HEK293 (cell line): ENCODE measurements at regions not wholly inside any gene's neighbourhood (a gene's known extent, or its start where the extent isn't known, plus 50 kb on each side); places are given as distances from the start of the nearest gene placed in this dataset.

Experiments
- CTCF ChIA-PET: fragments of 350-600 bp; formaldehyde crosslinking; extraction: SDS; loops from one replicate; lab custom pipeline; 2021; ENCODE audit warnings: antibody characterized with exemption; lab: Yijun Ruan, JAX
- POLR2A ChIA-PET: fragments of 300-600 bp; formaldehyde crosslinking; extraction: SDS; loops from one replicate; lab custom pipeline; 2020; ENCODE audit warnings: antibody characterized with exemption, inconsistent platforms; lab: Yijun Ruan, JAX
- H3K27ac ChIP-seq: fragments of 200-500 bp; sonication (Bioruptor generic); 2 replicates; pipeline ENCODE4 v1.5.1; 2014; ENCODE audit warnings: low read depth, low read length, control low read depth, inconsistent platforms; ENCODE audit errors: extremely low read depth
- H3K36me3 ChIP-seq, 2 experiments: fragments of 200-500 bp in 1 of 2; sonication (Bioruptor generic) in 1 of 2; 1 replicate in 1 of 2; 2 replicates in 1 of 2; pipeline ENCODE4 v1.5.1; 2014 to 2017; ENCODE audit warnings: inconsistent platforms in 2 of 2, low read length in 2 of 2; ENCODE audit not compliant: control insufficient read depth in 2 of 2, insufficient read depth in 1 of 2
- H3K4me1 ChIP-seq: fragments of 200-500 bp; sonication (Bioruptor generic); 2 replicates; pipeline ENCODE4 v1.5.1; 2014; ENCODE audit warnings: mild to moderate bottlenecking, low read length, inconsistent platforms; ENCODE audit not compliant: control insufficient read depth, insufficient read depth
- H3K4me3 ChIP-seq: 2 replicates; pipeline ENCODE4 v1.5.1; 2011; ENCODE audit warnings: low read depth, mild to moderate bottlenecking, control low read depth, low read length, moderate library complexity
- H3K9me3 ChIP-seq: fragments of 200-500 bp; sonication (Bioruptor generic); 2 replicates; pipeline ENCODE4 v1.5.1; 2014; ENCODE audit warnings: low read depth, low read length, inconsistent platforms; ENCODE audit not compliant: control insufficient read depth, insufficient read depth
- ATF2 ChIP-seq: fragments of 450-650 bp; formaldehyde crosslinking; IDR thresholded peaks from 2 replicates; pipeline ENCODE4 v1.5.1; 2016; ENCODE audit warnings: missing biosample characterization, missing genetic modification characterization, low read depth
- HOXA7 ChIP-seq: sonication (generic); formaldehyde crosslinking; IDR thresholded peaks from 2 replicates; pipeline ENCODE4 v1.8.1; 2022; ENCODE audit warnings: missing genetic modification reagents, borderline replicate concordance
- MYNN ChIP-seq: fragments of 450-650 bp; formaldehyde crosslinking; IDR thresholded peaks from 2 replicates; pipeline ENCODE4 v1.5.1; 2016; ENCODE audit warnings: missing biosample characterization, missing genetic modification characterization, borderline replicate concordance
- OVOL3 ChIP-seq: fragments of 450-650 bp; formaldehyde crosslinking; IDR thresholded peaks from 2 replicates; pipeline ENCODE4 v1.5.1; 2016; ENCODE audit warnings: missing biosample characterization, missing genetic modification characterization
- TRIM28 ChIP-seq: IDR thresholded peaks from 2 replicates; pipeline ENCODE4 v1.6.1; 2011; ENCODE audit warnings: low read length, control low read depth, borderline replicate concordance
- YY2 ChIP-seq: fragments of 450-650 bp; formaldehyde crosslinking; IDR thresholded peaks from 2 replicates; pipeline ENCODE4 v1.5.1; 2016; ENCODE audit warnings: missing biosample characterization, missing genetic modification characterization
- ZBTB10 ChIP-seq: fragments of 450-650 bp; formaldehyde crosslinking; IDR thresholded peaks from 2 replicates; pipeline ENCODE4 v1.5.1; 2016; ENCODE audit warnings: missing biosample characterization, missing genetic modification characterization
- ZBTB48 ChIP-seq: fragments of 450-650 bp; formaldehyde crosslinking; IDR thresholded peaks from 2 replicates; pipeline ENCODE4 v1.5.1; 2016; ENCODE audit warnings: missing biosample characterization, missing genetic modification characterization
- ZBTB6 ChIP-seq: fragments of 450-650 bp; formaldehyde crosslinking; IDR thresholded peaks from 2 replicates; pipeline ENCODE4 v1.5.1; 2017; ENCODE audit warnings: missing biosample characterization, missing genetic modification characterization
- ZFHX2 ChIP-seq: fragments of 450-650 bp; formaldehyde crosslinking; conservative IDR thresholded peaks from 2 replicates; pipeline ENCODE4 v1.5.1; 2016; ENCODE audit warnings: missing biosample characterization, missing genetic modification characterization
- ZFP41 ChIP-seq: fragments of 450-650 bp; formaldehyde crosslinking; IDR thresholded peaks from 2 replicates; pipeline ENCODE4 v1.5.1; 2016; ENCODE audit warnings: missing biosample characterization, missing genetic modification characterization, borderline replicate concordance
- ZNF146 ChIP-seq: fragments of 450-650 bp; formaldehyde crosslinking; IDR thresholded peaks from 2 replicates; pipeline ENCODE4 v1.5.1; 2016; ENCODE audit warnings: missing biosample characterization, missing genetic modification characterization
- ZNF157 ChIP-seq: fragments of 450-650 bp; formaldehyde crosslinking; IDR thresholded peaks from 2 replicates; pipeline ENCODE4 v1.5.1; 2016; ENCODE audit warnings: missing biosample characterization, missing genetic modification characterization
- ZNF280C ChIP-seq: fragments of 450-650 bp; formaldehyde crosslinking; IDR thresholded peaks from 2 replicates; pipeline ENCODE4 v1.5.1; 2016; ENCODE audit warnings: missing biosample characterization, missing genetic modification characterization
- ZNF324 ChIP-seq: fragments of 450-650 bp; formaldehyde crosslinking; IDR thresholded peaks from 2 replicates; pipeline ENCODE4 v1.5.1; 2016; ENCODE audit warnings: missing biosample characterization, missing genetic modification characterization
- ZNF37A ChIP-seq: fragments of 450-650 bp; IDR thresholded peaks from 2 replicates; pipeline ENCODE4 v1.5.1; 2018; ENCODE audit warnings: missing biosample characterization, missing genetic modification characterization
- ZNF391 ChIP-seq: fragments of 450-650 bp; formaldehyde crosslinking; IDR thresholded peaks from 2 replicates; pipeline ENCODE4 v1.5.1; 2016; ENCODE audit warnings: low read depth, missing biosample characterization, missing genetic modification characterization, borderline replicate concordance
- ZNF398 ChIP-seq: fragments of 450-650 bp; formaldehyde crosslinking; IDR thresholded peaks from 2 replicates; pipeline ENCODE4 v1.5.1; 2017; ENCODE audit warnings: missing biosample characterization, missing genetic modification characterization
- ZNF404 ChIP-seq: fragments of 450-650 bp; formaldehyde crosslinking; IDR thresholded peaks from 2 replicates; pipeline ENCODE4 v1.5.1; 2017; ENCODE audit warnings: missing biosample characterization, missing genetic modification characterization
- ZNF560 ChIP-seq: fragments of 450-650 bp; formaldehyde crosslinking; IDR thresholded peaks from 2 replicates; pipeline ENCODE4 v1.5.1; 2017; ENCODE audit warnings: missing biosample characterization, missing genetic modification characterization, borderline replicate concordance
- ZNF571 ChIP-seq: fragments of 450-650 bp; formaldehyde crosslinking; IDR thresholded peaks from 2 replicates; pipeline ENCODE4 v1.5.0; 2017; ENCODE audit warnings: missing biosample characterization, missing genetic modification characterization
- ZNF664 ChIP-seq: fragments of 450-650 bp; formaldehyde crosslinking; IDR thresholded peaks from 2 replicates; pipeline ENCODE4 v1.5.1; 2016; ENCODE audit warnings: missing biosample characterization, missing genetic modification characterization
- ZXDB ChIP-seq: fragments of 450-650 bp; formaldehyde crosslinking; IDR thresholded peaks from 2 replicates; pipeline ENCODE4 v1.5.1; 2016; ENCODE audit warnings: missing biosample characterization, missing genetic modification characterization

- no peak for TF ChIP-seq ZNF398
- no peak for TF ChIP-seq HOXA7
- no peak for TF ChIP-seq ZFHX2
- no peak for TF ChIP-seq ZXDB
- no peak for TF ChIP-seq YY2
- no peak for TF ChIP-seq ZBTB6
- no peak for TF ChIP-seq ZNF560 (tag by site-specific recombination)
Measured at GRCh38 chr2:64369706-64370105, 84.3 kb upstream of the LGALSL start (continued).

- no peaks in the 10 kb centered on the region for H3K9me3 ChIP-seq
- CTCF ChIA-PET = interaction anchor here (0.9 kb wide), 1 partner anchor 26 kb away, joined by 3 read pairs; no protein-coding TSS in a partner anchor
- H3K4me1 ChIP-seq = no peaks in the 10 kb centered on the region
- POLR2A ChIA-PET = interaction anchor here (1.0 kb wide), 1 partner anchor 8 kb away, joined by 4 read pairs; no protein-coding TSS in a partner anchor
- H3K27ac ChIP-seq = no peak overlapping the region
- no peaks in the 10 kb centered on the region for H3K36me3 ChIP-seq
- H3K4me3 ChIP-seq = no peak overlapping the region
- TF ChIP-seq ZNF664 (tag by site-specific recombination) (no peak), ZFP41 (no peak), ZBTB10 (tag by site-specific recombination) (no peak), ZNF391 (tag by site-specific recombination) (no peak), MYNN (tag by site-specific recombination) (no peak), ZNF404 (tag by site-specific recombination) (no peak), ZNF280C (tag by site-specific recombination) (no peak), ZNF157 (no peak), ZNF571 (no peak), ATF2 (no peak), TRIM28 (no peak), ZNF146 (tag by site-specific recombination) (no peak), ZBTB48 (tag by site-specific recombination) (no peak), ZNF324 (tag by site-specific recombination) (no peak), OVOL3 (tag by site-specific recombination) (no peak), ZNF37A (no peak)
Measured at GRCh38 chr2:64371727-64372126, 82.2 kb upstream of the LGALSL start.
